WTC11 (cell line): ENCODE measurements at regions not wholly inside any gene's neighbourhood (a gene's known extent, or its start where the extent isn't known, plus 50 kb on each side); places are given as distances from the start of the nearest gene placed in this dataset.

ENCODE experiments used
- ATAC-seq: fragments of 200-7000 bp; cut with Tn5 transposase; 2 replicates; pipeline ENCODE4 v1.10.0; 2021; ENCODE audit warnings: mild to moderate bottlenecking, moderate library complexity
- CTCF ChIA-PET: fragments of 300-600 bp; sonication (Branson Sonifier 250); formaldehyde crosslinking; loops from one replicate; lab custom pipeline; 2021; ENCODE audit warnings: antibody characterized with exemption; lab: Charles Lee
- POLR2A ChIA-PET: fragments of 350-600 bp; sonication (Branson Sonifier 250); formaldehyde crosslinking; loops from one replicate; lab custom pipeline; 2021; ENCODE audit warnings: antibody characterized with exemption; lab: Charles Lee
- DNase-seq: peaks from one replicate; pipeline ENCODE4 v3.0.0; 2021; ENCODE audit warnings: low spot score
- H3K27ac Mint-ChIP-seq: 2 replicates; pipeline ENCODE4 v1.8.0; 2021; ENCODE audit warnings: mixed read lengths
- H3K27me3 Mint-ChIP-seq: 2 replicates; pipeline ENCODE4 v1.8.0; 2021; ENCODE audit warnings: low read depth, mild to moderate bottlenecking, moderate library complexity, mixed read lengths
- H3K36me3 Mint-ChIP-seq: 2 replicates; pipeline ENCODE4 v1.8.0; 2021; ENCODE audit warnings: mixed read lengths
- H3K4me1 Mint-ChIP-seq: 2 replicates; pipeline ENCODE4 v1.8.0; 2022; ENCODE audit warnings: mixed read lengths
- H3K4me3 Mint-ChIP-seq: 2 replicates; pipeline ENCODE4 v1.8.0; 2021; ENCODE audit warnings: mild to moderate bottlenecking, moderate library complexity, mixed read lengths
- H3K9me3 Mint-ChIP-seq: 2 replicates; pipeline ENCODE4 v1.8.0; 2021; ENCODE audit warnings: mixed read lengths
- CREB1 ChIP-seq: sonication (generic); formaldehyde crosslinking; IDR thresholded peaks from 2 replicates; pipeline ENCODE4 v1.8.0; 2023; ENCODE audit warnings: mild to moderate bottlenecking, missing genetic modification reagents
- FOXP1 ChIP-seq: sonication (generic); formaldehyde crosslinking; IDR thresholded peaks from 2 replicates; pipeline ENCODE4 v1.8.0; 2022; ENCODE audit warnings: missing genetic modification reagents, mild to moderate bottlenecking, moderate library complexity, borderline replicate concordance
- GABPB1 ChIP-seq: sonication (generic); formaldehyde crosslinking; IDR thresholded peaks from 2 replicates; pipeline ENCODE4 v1.8.1; 2023; ENCODE audit warnings: mild to moderate bottlenecking, missing genetic modification reagents
- GRHL2 ChIP-seq: fragments of 250-450 bp; sonication (Bioruptor Pico); IDR thresholded peaks from 2 replicates; pipeline ENCODE4 v1.8.0; 2022; ENCODE audit warnings: mild to moderate bottlenecking, moderate library complexity; ENCODE audit not compliant: insufficient replicate concordance, severe bottlenecking
- JAZF1 ChIP-seq: fragments of 250-450 bp; sonication (Bioruptor Pico); IDR thresholded peaks from 2 replicates; pipeline ENCODE4 v1.9.0; 2021; ENCODE audit warnings: moderate library complexity, mild to moderate bottlenecking, inconsistent platforms
- NFYB ChIP-seq: sonication (generic); formaldehyde crosslinking; conservative IDR thresholded peaks from 2 replicates; pipeline ENCODE4 v1.8.0; 2022; ENCODE audit warnings: low read depth, missing genetic modification reagents
- RORB ChIP-seq: fragments of 250-450 bp; sonication (Bioruptor Pico); IDR thresholded peaks from 2 replicates; pipeline ENCODE4 v1.9.0; 2021; ENCODE audit warnings: mild to moderate bottlenecking
- SMAD3 ChIP-seq: sonication (generic); formaldehyde crosslinking; IDR thresholded peaks from 2 replicates; pipeline ENCODE4 v1.8.0; 2022; ENCODE audit warnings: missing genetic modification reagents, mild to moderate bottlenecking, borderline replicate concordance
- SP1 ChIP-seq: sonication (generic); formaldehyde crosslinking; conservative IDR thresholded peaks from 2 replicates; pipeline ENCODE4 v1.8.1; 2022; ENCODE audit warnings: missing genetic modification reagents
- TEAD1 ChIP-seq: sonication (generic); formaldehyde crosslinking; IDR thresholded peaks from 2 replicates; pipeline ENCODE4 v1.8.0; 2022; ENCODE audit warnings: mild to moderate bottlenecking, missing genetic modification reagents
- ZNF138 ChIP-seq: sonication (generic); formaldehyde crosslinking; conservative IDR thresholded peaks from 2 replicates; pipeline ENCODE4 v1.8.1; 2022; ENCODE audit warnings: mild to moderate bottlenecking, moderate library complexity, missing genetic modification reagents
- ZNF396 ChIP-seq: fragments of 250-450 bp; sonication (Bioruptor Pico); IDR thresholded peaks from 2 replicates; pipeline ENCODE4 v1.8.0; 2021; ENCODE audit warnings: mild to moderate bottlenecking, moderate library complexity, borderline replicate concordance
- TF ChIP-seq, protein P1 (sequence below): fragments of 250-450 bp; sonication (Bioruptor Pico); IDR thresholded peaks from 2 replicates; pipeline ENCODE4 v2.1.2; 2022; ENCODE audit warnings: mild to moderate bottlenecking, moderate library complexity
- TF ChIP-seq, protein P2 (sequence below): sonication (generic); formaldehyde crosslinking; IDR thresholded peaks from 2 replicates; pipeline ENCODE4 v1.8.0; 2022; ENCODE audit warnings: mild to moderate bottlenecking, missing genetic modification reagents
- TF ChIP-seq, protein P3 (sequence below): sonication (generic); formaldehyde crosslinking; IDR thresholded peaks from 2 replicates; pipeline ENCODE4 v1.8.0; 2022; ENCODE audit warnings: mild to moderate bottlenecking, missing genetic modification reagents
- TF ChIP-seq, protein P4 (sequence below): sonication (generic); formaldehyde crosslinking; IDR thresholded peaks from 2 replicates; pipeline ENCODE4 v1.8.0; 2023; ENCODE audit warnings: mild to moderate bottlenecking, missing genetic modification reagents
- TF ChIP-seq, protein P5 (sequence below): sonication (generic); formaldehyde crosslinking; IDR thresholded peaks from 2 replicates; pipeline ENCODE4 v1.8.1; 2023; ENCODE audit warnings: mild to moderate bottlenecking, missing genetic modification reagents
- TF ChIP-seq, protein P6 (sequence below): fragments of 250-450 bp; sonication (Bioruptor Pico); IDR thresholded peaks from 2 replicates; pipeline ENCODE4 v1.9.0; 2021; ENCODE audit warnings: mild to moderate bottlenecking, borderline replicate concordance
- TF ChIP-seq, protein P7 (sequence below): sonication (generic); formaldehyde crosslinking; IDR thresholded peaks from 2 replicates; pipeline ENCODE4 v1.8.1; 2022; ENCODE audit warnings: mild to moderate bottlenecking, moderate library complexity, missing genetic modification reagents

DNA sequence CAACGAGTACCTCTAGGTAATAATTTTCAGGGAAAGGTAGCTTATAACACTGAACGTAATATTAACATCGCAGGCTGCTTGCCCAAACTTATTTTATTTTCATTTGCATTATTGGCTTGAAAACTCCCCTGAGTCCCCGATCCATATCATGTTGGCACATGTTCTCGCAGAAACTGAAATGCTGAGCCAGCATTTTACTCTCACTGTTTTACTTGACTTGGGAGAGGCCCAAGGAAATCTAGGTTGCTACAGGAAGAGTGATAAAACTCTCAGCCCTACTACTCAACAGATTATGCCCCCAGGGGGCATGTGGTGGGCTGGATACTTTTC, 183.5 kb upstream of the HABP2 start (continued):
- TF ChIP-seq NFYB (no peak), GRHL2 (CRISPR knock-in tag) (no peak)
- TF ChIP-seq, protein P1, sequence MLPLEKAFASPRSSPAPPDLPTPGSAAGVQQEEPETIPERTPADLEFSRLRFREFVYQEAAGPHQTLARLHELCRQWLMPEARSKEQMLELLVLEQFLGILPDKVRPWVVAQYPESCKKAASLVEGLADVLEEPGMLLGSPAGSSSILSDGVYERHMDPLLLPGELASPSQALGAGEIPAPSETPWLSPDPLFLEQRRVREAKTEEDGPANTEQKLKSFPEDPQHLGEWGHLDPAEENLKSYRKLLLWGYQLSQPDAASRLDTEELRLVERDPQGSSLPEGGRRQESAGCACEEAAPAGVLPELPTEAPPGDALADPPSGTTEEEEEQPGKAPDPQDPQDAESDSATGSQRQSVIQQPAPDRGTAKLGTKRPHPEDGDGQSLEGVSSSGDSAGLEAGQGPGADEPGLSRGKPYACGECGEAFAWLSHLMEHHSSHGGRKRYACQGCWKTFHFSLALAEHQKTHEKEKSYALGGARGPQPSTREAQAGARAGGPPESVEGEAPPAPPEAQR (CRISPR knock-in tag): no peak
- TF ChIP-seq, protein P2, sequence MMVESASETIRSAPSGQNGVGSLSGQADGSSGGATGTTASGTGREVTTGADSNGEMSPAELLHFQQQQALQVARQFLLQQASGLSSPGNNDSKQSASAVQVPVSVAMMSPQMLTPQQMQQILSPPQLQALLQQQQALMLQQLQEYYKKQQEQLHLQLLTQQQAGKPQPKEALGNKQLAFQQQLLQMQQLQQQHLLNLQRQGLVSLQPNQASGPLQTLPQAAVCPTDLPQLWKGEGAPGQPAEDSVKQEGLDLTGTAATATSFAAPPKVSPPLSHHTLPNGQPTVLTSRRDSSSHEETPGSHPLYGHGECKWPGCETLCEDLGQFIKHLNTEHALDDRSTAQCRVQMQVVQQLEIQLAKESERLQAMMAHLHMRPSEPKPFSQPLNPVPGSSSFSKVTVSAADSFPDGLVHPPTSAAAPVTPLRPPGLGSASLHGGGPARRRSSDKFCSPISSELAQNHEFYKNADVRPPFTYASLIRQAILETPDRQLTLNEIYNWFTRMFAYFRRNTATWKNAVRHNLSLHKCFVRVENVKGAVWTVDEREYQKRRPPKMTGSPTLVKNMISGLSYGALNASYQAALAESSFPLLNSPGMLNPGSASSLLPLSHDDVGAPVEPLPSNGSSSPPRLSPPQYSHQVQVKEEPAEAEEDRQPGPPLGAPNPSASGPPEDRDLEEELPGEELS (CRISPR knock-in tag): no peak

DNA sequence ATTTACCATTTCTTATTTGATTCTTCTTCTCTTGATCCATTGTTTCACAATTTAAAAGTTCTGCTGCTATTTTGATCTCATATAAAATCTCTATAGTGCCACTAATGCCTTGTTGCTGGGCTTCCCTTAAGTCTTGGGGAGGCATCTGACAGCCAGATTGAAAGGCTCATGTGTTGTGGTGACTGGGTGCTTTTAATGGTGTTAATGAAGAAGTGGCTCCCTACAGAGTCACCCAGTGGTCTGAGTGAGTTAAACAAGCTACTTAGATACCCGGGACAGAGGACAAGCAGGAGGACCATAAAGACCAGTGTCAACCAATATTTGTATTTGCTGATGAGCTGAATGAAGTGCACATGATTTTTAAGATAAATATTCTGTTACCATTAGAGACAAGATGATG, 176.4 kb upstream of the HABP2 start:
- Mint-ChIP-seq H3K9me3 (no peaks in the 10 kb centered on the region), H3K27me3 (no peaks in the 10 kb centered on the region; the same call in 1 of the 2 replicates), H3K4me1 (peaks cover 1% of the 10 kb centered on the region; the same call in 1 of the 2 replicates), H3K36me3 (no peaks in the 10 kb centered on the region), H3K4me3 (no peak overlapping the region), H3K27ac (no peak overlapping the region)
- no peak for DNase-seq
- no peak for ATAC-seq
- POLR2A ChIA-PET: no interaction called here
- CTCF ChIA-PET: no interaction called here
- TF ChIP-seq GABPB1 (CRISPR knock-in tag): no peak
- no peak for TF ChIP-seq RORB (CRISPR knock-in tag)
- no peak for TF ChIP-seq JAZF1 (CRISPR knock-in tag)
- TF ChIP-seq CREB1 (CRISPR knock-in tag): no peak

DNA sequence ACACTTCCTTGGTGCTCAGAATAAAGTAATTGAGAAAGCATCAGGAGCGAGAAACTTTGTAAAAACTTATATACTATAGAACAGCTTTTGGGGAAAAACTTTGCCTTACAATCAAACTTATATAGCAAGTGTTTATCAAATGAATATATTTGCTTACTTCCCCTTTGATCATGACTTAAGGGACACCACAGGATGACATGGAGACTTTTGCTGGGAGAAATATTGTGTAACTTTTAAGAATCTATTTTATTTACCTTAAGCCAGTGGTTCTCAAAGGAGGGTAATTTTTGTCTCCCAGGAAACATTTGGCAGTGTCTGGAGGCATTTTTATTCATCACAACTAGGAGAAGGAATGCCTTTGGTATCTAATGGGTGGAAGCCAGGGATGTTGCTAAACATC, 173.8 kb upstream of the HABP2 start:
- CTCF ChIA-PET: no interaction called here
- TF ChIP-seq FOXP1 (CRISPR knock-in tag) (no peak), GABPB1 (CRISPR knock-in tag) (no peak), TEAD1 (CRISPR knock-in tag) (no peak), ZNF138 (CRISPR knock-in tag) (no peak), SMAD3 (CRISPR knock-in tag) (no peak), NFYB (no peak), SP1 (CRISPR knock-in tag) (no peak), JAZF1 (CRISPR knock-in tag) (no peak), RORB (CRISPR knock-in tag) (no peak), ZNF396 (no peak)
- TF ChIP-seq, protein P3, sequence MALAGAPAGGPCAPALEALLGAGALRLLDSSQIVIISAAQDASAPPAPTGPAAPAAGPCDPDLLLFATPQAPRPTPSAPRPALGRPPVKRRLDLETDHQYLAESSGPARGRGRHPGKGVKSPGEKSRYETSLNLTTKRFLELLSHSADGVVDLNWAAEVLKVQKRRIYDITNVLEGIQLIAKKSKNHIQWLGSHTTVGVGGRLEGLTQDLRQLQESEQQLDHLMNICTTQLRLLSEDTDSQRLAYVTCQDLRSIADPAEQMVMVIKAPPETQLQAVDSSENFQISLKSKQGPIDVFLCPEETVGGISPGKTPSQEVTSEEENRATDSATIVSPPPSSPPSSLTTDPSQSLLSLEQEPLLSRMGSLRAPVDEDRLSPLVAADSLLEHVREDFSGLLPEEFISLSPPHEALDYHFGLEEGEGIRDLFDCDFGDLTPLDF (CRISPR knock-in tag): no peak
- TF ChIP-seq, protein P4, sequence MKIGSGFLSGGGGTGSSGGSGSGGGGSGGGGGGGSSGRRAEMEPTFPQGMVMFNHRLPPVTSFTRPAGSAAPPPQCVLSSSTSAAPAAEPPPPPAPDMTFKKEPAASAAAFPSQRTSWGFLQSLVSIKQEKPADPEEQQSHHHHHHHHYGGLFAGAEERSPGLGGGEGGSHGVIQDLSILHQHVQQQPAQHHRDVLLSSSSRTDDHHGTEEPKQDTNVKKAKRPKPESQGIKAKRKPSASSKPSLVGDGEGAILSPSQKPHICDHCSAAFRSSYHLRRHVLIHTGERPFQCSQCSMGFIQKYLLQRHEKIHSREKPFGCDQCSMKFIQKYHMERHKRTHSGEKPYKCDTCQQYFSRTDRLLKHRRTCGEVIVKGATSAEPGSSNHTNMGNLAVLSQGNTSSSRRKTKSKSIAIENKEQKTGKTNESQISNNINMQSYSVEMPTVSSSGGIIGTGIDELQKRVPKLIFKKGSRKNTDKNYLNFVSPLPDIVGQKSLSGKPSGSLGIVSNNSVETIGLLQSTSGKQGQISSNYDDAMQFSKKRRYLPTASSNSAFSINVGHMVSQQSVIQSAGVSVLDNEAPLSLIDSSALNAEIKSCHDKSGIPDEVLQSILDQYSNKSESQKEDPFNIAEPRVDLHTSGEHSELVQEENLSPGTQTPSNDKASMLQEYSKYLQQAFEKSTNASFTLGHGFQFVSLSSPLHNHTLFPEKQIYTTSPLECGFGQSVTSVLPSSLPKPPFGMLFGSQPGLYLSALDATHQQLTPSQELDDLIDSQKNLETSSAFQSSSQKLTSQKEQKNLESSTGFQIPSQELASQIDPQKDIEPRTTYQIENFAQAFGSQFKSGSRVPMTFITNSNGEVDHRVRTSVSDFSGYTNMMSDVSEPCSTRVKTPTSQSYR (CRISPR knock-in tag): no peak
- TF ChIP-seq, protein P5, sequence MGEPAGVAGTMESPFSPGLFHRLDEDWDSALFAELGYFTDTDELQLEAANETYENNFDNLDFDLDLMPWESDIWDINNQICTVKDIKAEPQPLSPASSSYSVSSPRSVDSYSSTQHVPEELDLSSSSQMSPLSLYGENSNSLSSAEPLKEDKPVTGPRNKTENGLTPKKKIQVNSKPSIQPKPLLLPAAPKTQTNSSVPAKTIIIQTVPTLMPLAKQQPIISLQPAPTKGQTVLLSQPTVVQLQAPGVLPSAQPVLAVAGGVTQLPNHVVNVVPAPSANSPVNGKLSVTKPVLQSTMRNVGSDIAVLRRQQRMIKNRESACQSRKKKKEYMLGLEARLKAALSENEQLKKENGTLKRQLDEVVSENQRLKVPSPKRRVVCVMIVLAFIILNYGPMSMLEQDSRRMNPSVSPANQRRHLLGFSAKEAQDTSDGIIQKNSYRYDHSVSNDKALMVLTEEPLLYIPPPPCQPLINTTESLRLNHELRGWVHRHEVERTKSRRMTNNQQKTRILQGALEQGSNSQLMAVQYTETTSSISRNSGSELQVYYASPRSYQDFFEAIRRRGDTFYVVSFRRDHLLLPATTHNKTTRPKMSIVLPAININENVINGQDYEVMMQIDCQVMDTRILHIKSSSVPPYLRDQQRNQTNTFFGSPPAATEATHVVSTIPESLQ: no peak
- TF ChIP-seq, protein P6, sequence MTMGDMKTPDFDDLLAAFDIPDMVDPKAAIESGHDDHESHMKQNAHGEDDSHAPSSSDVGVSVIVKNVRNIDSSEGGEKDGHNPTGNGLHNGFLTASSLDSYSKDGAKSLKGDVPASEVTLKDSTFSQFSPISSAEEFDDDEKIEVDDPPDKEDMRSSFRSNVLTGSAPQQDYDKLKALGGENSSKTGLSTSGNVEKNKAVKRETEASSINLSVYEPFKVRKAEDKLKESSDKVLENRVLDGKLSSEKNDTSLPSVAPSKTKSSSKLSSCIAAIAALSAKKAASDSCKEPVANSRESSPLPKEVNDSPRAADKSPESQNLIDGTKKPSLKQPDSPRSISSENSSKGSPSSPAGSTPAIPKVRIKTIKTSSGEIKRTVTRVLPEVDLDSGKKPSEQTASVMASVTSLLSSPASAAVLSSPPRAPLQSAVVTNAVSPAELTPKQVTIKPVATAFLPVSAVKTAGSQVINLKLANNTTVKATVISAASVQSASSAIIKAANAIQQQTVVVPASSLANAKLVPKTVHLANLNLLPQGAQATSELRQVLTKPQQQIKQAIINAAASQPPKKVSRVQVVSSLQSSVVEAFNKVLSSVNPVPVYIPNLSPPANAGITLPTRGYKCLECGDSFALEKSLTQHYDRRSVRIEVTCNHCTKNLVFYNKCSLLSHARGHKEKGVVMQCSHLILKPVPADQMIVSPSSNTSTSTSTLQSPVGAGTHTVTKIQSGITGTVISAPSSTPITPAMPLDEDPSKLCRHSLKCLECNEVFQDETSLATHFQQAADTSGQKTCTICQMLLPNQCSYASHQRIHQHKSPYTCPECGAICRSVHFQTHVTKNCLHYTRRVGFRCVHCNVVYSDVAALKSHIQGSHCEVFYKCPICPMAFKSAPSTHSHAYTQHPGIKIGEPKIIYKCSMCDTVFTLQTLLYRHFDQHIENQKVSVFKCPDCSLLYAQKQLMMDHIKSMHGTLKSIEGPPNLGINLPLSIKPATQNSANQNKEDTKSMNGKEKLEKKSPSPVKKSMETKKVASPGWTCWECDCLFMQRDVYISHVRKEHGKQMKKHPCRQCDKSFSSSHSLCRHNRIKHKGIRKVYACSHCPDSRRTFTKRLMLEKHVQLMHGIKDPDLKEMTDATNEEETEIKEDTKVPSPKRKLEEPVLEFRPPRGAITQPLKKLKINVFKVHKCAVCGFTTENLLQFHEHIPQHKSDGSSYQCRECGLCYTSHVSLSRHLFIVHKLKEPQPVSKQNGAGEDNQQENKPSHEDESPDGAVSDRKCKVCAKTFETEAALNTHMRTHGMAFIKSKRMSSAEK (CRISPR knock-in tag): no peak
- TF ChIP-seq, protein P7, sequence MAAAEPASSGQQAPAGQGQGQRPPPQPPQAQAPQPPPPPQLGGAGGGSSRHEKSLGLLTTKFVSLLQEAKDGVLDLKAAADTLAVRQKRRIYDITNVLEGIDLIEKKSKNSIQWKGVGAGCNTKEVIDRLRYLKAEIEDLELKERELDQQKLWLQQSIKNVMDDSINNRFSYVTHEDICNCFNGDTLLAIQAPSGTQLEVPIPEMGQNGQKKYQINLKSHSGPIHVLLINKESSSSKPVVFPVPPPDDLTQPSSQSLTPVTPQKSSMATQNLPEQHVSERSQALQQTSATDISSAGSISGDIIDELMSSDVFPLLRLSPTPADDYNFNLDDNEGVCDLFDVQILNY (CRISPR knock-in tag): no peak

More for the DNA sequence above, 173.8 kb upstream of the HABP2 start:
- H3K36me3 Mint-ChIP-seq: no peaks in the 10 kb centered on the region
- H3K9me3 Mint-ChIP-seq: no peaks in the 10 kb centered on the region
- ATAC-seq (no peak), DNase-seq (no peak)
- POLR2A ChIA-PET: no interaction called here
- no peaks in the 10 kb centered on the region for H3K27me3 Mint-ChIP-seq
- H3K27ac Mint-ChIP-seq: no peak overlapping the region
- H3K4me3 Mint-ChIP-seq: no peak overlapping the region
- H3K4me1 Mint-ChIP-seq: peaks cover 9% of the 10 kb centered on the region
